Hepatocyte (in vitro differentiated cells): ENCODE measurements at regions not wholly inside any gene's neighbourhood (a gene's known extent, or its start where the extent isn't known, plus 50 kb on each side); places are given as distances from the start of the nearest gene placed in this dataset.

Experiments
- DNase-seq: peaks from one replicate; pipeline ENCODE4 v3.0.0-alpha.2; 2016; ENCODE audit warnings: low spot score
- H2AFZ ChIP-seq: fragments of 200-600 bp; sonication (generic); 2 replicates; pipeline ENCODE4 v1.6.0; 2016; ENCODE audit warnings: antibody characterized with exemption, mild to moderate bottlenecking
- H3K27ac ChIP-seq: fragments of 200-600 bp; sonication (generic); 2 replicates; pipeline ENCODE4 v1.5.1; 2016; ENCODE audit warnings: mild to moderate bottlenecking
- H3K27me3 ChIP-seq: fragments of 200-600 bp; sonication (generic); 2 replicates; pipeline ENCODE4 v1.6.1; 2016
- H3K36me3 ChIP-seq: fragments of 200-600 bp; sonication (generic); replicated peaks from 2 replicates; pipeline ENCODE4 v1.5.1; 2016; ENCODE audit warnings: low read depth; ENCODE audit not compliant: insufficient read depth
- H3K4me1 ChIP-seq: fragments of 200-600 bp; sonication (generic); 2 replicates; pipeline ENCODE4 v1.5.1; 2016; ENCODE audit warnings: mild to moderate bottlenecking, moderate library complexity; ENCODE audit not compliant: insufficient read depth
- H3K4me2 ChIP-seq: fragments of 200-600 bp; sonication (generic); 2 replicates; pipeline ENCODE4 v1.6.0; 2016
- H3K4me3 ChIP-seq: fragments of 200-600 bp; sonication (generic); 2 replicates; pipeline ENCODE4 v1.5.1; 2016; ENCODE audit warnings: mild to moderate bottlenecking
- H3K79me2 ChIP-seq: fragments of 200-600 bp; sonication (generic); 2 replicates; pipeline ENCODE4 v1.6.0; 2017; ENCODE audit warnings: mild to moderate bottlenecking
- H3K9me2 ChIP-seq: fragments of 200-600 bp; sonication (generic); replicated peaks from 2 replicates; pipeline ENCODE4 v1.6.0; 2017; ENCODE audit warnings: mild to moderate bottlenecking; ENCODE audit not compliant: insufficient read depth
- H3K9me3 ChIP-seq: fragments of 200-600 bp; sonication (generic); 2 replicates; pipeline ENCODE4 v1.5.1; 2016; ENCODE audit warnings: low read depth, mild to moderate bottlenecking
- H4K20me1 ChIP-seq: fragments of 200-600 bp; sonication (generic); 2 replicates; pipeline ENCODE4 v1.6.0; 2016; ENCODE audit warnings: mild to moderate bottlenecking; ENCODE audit not compliant: insufficient read depth, poor library complexity, severe bottlenecking
- EZH2 ChIP-seq: fragments of 200-600 bp; sonication (generic); IDR thresholded peaks from 2 replicates; pipeline ENCODE4 v1.6.1; 2016; ENCODE audit warnings: antibody characterized with exemption, mild to moderate bottlenecking, borderline replicate concordance
- EZH2phosphoT487 ChIP-seq: fragments of 200-600 bp; sonication (generic); IDR thresholded peaks from one replicate; pipeline ENCODE4 v1.6.1; 2018; ENCODE audit warnings: antibody characterized with exemption, mild to moderate bottlenecking, low read depth, moderate library complexity; ENCODE audit not compliant: unreplicated experiment, severe bottlenecking
- WGBS: methylation state at CpG from one replicate; pipeline ENCODE4 v1.1.6; 2016; ENCODE audit warnings: low lambda C conversion rate; ENCODE audit errors: missing lambda C conversion rate; 5-methylcytosine and 5-hydroxymethylcytosine counted together
- TF ChIP-seq, protein P1 (sequence below): fragments of 200-600 bp; sonication (generic); IDR thresholded peaks from 2 replicates; pipeline ENCODE4 v1.5.1; 2016; ENCODE audit warnings: antibody characterized with exemption, mild to moderate bottlenecking; ENCODE audit not compliant: poor library complexity

DNA sequence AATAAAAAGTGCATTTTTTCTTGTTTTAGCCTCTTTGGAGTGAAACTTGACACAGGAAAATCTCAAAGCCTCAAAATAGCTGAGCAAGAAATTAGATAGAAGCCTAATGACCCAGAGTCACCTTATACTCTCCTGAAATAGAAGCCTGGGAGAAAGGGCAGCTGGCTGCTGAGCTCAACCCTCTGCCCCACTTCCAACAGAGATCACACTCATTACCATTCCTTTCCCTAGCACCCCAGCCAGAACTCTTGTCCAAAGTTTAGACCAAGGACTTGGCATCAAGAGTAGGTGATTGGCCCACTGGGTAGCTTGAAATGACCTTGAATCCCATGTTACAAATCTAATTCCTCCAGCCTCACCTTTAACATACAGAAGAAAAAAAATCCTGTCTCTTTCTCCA lies 62.7 kb upstream of the AMOTL1 start:
- H3K4me3 ChIP-seq: no peak overlapping the region
- no peak for DNase-seq
- H3K27ac ChIP-seq: peak overlapping the region; percentile 86
- peaks cover 32% of the 10 kb centered on the region for H3K4me1 ChIP-seq
- H3K27me3 ChIP-seq: no peaks in the 10 kb centered on the region
- H3K9me2 ChIP-seq: no peaks in the 10 kb centered on the region
- no peak overlapping the region for H3K4me2 ChIP-seq
- no peaks in the 10 kb centered on the region for H3K9me3 ChIP-seq
- H4K20me1 ChIP-seq: no peaks in the 10 kb centered on the region
- no peaks in the 10 kb centered on the region for H3K79me2 ChIP-seq
- no peak overlapping the region for H2AFZ ChIP-seq
- H3K36me3 ChIP-seq: no peaks in the 10 kb centered on the region
- TF ChIP-seq EZH2: no peak
- no peak for TF ChIP-seq EZH2phosphoT487
- TF ChIP-seq, protein P1, sequence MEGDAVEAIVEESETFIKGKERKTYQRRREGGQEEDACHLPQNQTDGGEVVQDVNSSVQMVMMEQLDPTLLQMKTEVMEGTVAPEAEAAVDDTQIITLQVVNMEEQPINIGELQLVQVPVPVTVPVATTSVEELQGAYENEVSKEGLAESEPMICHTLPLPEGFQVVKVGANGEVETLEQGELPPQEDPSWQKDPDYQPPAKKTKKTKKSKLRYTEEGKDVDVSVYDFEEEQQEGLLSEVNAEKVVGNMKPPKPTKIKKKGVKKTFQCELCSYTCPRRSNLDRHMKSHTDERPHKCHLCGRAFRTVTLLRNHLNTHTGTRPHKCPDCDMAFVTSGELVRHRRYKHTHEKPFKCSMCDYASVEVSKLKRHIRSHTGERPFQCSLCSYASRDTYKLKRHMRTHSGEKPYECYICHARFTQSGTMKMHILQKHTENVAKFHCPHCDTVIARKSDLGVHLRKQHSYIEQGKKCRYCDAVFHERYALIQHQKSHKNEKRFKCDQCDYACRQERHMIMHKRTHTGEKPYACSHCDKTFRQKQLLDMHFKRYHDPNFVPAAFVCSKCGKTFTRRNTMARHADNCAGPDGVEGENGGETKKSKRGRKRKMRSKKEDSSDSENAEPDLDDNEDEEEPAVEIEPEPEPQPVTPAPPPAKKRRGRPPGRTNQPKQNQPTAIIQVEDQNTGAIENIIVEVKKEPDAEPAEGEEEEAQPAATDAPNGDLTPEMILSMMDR: no peak

DNA sequence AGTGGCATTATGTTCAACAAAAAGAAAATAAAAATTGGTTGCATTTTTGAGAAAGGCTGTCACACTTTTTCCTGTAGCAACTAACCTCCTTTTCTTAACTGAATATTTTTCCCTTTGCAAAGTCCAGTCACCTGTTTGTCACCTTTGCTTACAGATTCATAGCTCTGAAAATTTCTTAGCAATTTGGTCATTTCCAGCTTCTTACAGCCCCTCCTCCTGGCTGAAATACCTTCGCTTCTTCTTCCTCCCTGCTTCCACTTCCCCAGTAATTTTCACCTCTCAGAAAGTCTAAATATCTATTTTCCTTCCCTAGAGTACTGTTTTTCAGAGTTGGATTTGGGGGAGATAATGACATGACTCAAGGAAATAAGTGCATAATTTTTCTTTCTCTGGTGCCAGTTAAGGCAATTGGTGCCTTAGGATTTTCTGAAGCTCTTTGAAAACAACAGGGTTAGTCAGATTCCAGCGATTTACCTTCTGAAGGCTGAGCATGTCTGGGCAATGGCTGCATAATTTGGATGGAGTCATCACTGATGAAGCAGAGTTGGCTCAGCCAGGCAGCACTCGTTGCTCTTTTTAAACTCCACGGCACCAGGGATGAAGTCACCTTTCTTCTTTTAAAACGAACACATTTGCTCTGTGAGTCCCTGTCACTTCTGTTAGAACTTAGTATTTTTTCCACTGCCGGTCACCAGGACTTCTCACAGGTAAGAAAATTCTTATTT lies 62.1 kb upstream of the AMOTL1 start:
- Histone ChIP-seq H3K27me3 (no peaks in the 10 kb centered on the region), H3K27ac (peak overlapping the region; percentile 86)

DNA sequence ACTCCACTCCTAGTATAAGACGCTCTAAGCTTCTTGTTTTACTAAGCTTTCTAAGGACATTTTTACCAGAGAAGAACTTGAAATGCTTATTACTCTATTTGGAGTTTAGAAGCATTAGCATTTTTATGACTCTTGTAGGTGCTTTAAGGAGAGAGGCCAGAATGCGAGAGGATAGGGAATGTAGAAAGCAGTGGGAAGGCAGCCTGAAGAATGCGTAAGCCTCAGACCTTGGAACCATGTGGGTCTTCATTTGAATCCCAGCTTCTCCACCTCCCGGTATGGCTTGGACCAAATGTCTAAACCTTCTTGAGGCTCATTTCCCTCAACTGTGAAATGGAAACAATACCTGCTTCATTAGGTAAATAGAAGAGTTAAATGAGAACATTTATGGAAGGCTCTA lies 60.0 kb upstream of the AMOTL1 start:
- no peaks in the 10 kb centered on the region for H3K79me2 ChIP-seq
- DNase-seq: no peak
- no peaks in the 10 kb centered on the region for H3K9me3 ChIP-seq
- no peaks in the 10 kb centered on the region for H3K9me2 ChIP-seq
- no peak overlapping the region for H2AFZ ChIP-seq
- WGBS: 93% methylated on average over 4 of the region's 4 CpGs
- peak overlapping the region; percentile 86 for H3K27ac ChIP-seq
- H3K36me3 ChIP-seq: no peaks in the 10 kb centered on the region
- H3K4me2 ChIP-seq: peak overlapping the region; percentile 65
- no peaks in the 10 kb centered on the region for H3K27me3 ChIP-seq
- no peak overlapping the region for H3K4me3 ChIP-seq
- TF ChIP-seq, protein P1: no peak
- TF ChIP-seq EZH2phosphoT487 (no peak), EZH2 (no peak)
- peaks cover 32% of the 10 kb centered on the region for H3K4me1 ChIP-seq
- no peaks in the 10 kb centered on the region for H4K20me1 ChIP-seq

More for the DNA sequence above, 62.1 kb upstream of the AMOTL1 start:
- TF ChIP-seq, protein P1: no peak
- TF ChIP-seq EZH2phosphoT487 (no peak), EZH2 (no peak)
- Histone ChIP-seq H3K4me3 (no peak overlapping the region), H4K20me1 (no peaks in the 10 kb centered on the region), H3K36me3 (no peaks in the 10 kb centered on the region), H3K4me2 (peak overlapping the region; percentile 65), H3K4me1 (peaks cover 32% of the 10 kb centered on the region), H3K9me2 (no peaks in the 10 kb centered on the region), H3K9me3 (no peaks in the 10 kb centered on the region), H2AFZ (no peak overlapping the region), H3K79me2 (no peaks in the 10 kb centered on the region)
- peak; percentile 10 for DNase-seq
- WGBS: 64% methylated on average over 6 of the region's 6 CpGs
